Esophagus squamous epithelium (tissue), 4 donors: ENCODE measurements at regions not wholly inside any gene's neighbourhood (a gene's known extent, or its start where the extent isn't known, plus 50 kb on each side); places are given as distances from the start of the nearest gene placed in this dataset.

Experiments
- POLR2A ChIP-seq, 4 donors: fragments of 450-650 bp; IDR thresholded peaks; one replicate each; pipeline ENCODE4 v1.6.1; 2017; ENCODE audit warnings: antibody characterized with exemption in 4 of 4, mild to moderate bottlenecking in 4 of 4, moderate library complexity in 3 of 4
- TF ChIP-seq, protein P1 (sequence below), 6 experiments: fragments of 450-650 bp in 4 of 6; fragments of 200-600 bp in 2 of 6; sonication (generic) in 2 of 6; IDR thresholded peaks; one replicate each; pipeline ENCODE4 v1.5.1; 2016 to 2019; ENCODE audit warnings: antibody characterized with exemption in 6 of 6, mild to moderate bottlenecking in 4 of 6, moderate library complexity in 4 of 6

DNA sequence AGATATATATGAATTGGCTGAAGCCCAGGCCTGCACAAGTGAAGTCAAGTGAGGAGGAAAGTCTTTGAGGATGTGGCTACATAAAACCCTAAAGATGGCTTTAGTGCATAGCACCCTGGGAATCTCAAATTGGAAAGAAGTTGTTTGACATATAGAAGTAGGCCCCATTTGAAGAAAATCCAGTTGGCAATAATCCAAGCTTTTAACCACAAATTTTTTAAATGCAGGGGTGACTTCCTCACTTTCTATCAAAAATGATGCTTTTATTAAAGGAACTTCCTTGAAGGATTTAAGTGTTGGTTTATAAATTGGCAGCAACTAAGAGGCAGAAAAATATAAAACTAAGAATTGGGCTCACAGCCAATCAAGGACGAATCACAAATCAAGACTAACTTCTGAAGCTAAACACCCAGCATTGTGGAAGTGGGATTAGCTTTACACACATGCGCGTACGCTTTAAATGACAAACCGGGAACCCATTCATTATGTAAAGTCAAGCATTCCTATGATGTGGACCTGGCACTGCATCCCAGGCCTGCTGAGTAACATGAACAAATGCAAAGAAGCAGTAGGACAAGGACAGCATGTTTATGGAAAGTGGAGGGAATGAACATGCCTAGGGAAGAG, 63.3 kb downstream of the NOG start:
- TF ChIP-seq, protein P1, sequence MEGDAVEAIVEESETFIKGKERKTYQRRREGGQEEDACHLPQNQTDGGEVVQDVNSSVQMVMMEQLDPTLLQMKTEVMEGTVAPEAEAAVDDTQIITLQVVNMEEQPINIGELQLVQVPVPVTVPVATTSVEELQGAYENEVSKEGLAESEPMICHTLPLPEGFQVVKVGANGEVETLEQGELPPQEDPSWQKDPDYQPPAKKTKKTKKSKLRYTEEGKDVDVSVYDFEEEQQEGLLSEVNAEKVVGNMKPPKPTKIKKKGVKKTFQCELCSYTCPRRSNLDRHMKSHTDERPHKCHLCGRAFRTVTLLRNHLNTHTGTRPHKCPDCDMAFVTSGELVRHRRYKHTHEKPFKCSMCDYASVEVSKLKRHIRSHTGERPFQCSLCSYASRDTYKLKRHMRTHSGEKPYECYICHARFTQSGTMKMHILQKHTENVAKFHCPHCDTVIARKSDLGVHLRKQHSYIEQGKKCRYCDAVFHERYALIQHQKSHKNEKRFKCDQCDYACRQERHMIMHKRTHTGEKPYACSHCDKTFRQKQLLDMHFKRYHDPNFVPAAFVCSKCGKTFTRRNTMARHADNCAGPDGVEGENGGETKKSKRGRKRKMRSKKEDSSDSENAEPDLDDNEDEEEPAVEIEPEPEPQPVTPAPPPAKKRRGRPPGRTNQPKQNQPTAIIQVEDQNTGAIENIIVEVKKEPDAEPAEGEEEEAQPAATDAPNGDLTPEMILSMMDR (IDR thresholded peaks at IDR 0.05) = no peak
- TF ChIP-seq POLR2A (IDR thresholded peaks at IDR 0.05) = no peak
